Colon (tissue), 2 donors: ENCODE measurements at regions not wholly inside any gene's neighbourhood (a gene's known extent, or its start where the extent isn't known, plus 50 kb on each side); places are given as distances from the start of the nearest gene placed in this dataset.
"Not testable (repeated sequence)": the region's sequence is repeated elsewhere in the genome, so short reads cannot be mapped to it uniquely, and the experiment has no call there.

ENCODE experiments used
- FAIRE-seq: peaks from 2 replicates; lab custom pipeline; 2012; peaks lifted over from hg19 to GRCh38; lab: Jason Lieb, UNC
- donor health status: control.
- donor health status: control.

- no peak for FAIRE-seq
Observed at GRCh38 chr20:55067158-55067825, 591.9 kb downstream of the DOK5 start.

DNA sequence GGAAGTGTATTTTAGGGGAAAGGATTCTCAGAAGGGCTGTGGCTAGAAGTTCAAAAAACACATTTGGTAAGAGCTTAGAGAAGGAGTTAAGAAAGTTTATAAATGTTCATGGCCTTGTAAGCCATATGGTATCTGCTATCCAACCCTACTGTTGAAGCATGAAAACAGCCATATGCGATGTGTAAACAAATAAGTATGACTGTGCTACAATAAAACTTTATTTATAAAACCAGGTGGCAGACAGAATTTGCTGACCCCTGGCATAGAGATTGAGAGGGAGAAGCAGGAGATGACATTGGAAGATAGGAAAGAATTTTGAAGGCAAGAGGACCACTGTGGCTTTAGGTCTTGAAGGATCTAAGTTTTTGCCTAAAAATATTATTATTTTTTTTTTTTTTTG is 583.5 kb downstream of the DOK5 start:
- FAIRE-seq, result no peak

GRCh38 chr20:55057779-55058415 is 582.5 kb downstream of the DOK5 start:
- FAIRE-seq, result no peak

DNA sequence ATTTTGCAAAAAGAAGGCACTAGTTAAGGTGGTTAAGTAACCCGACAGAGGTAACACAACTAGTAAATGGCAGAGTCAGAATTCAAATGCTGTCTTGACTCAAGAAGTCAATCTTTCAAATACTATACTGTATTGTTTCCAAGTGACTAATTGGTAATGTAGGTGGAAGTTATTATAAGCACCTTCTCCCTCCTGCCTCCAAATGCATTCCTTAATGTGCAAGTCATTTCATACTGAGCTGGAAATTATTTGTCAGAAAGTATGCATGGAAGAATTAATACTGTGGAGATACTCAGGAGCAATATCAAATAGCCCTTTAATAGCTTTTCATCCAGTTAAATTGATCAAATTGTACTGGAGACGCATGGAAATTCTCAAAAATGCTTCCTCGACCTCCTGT is 579.1 kb downstream of the DOK5 start:
- no peak for FAIRE-seq

DNA sequence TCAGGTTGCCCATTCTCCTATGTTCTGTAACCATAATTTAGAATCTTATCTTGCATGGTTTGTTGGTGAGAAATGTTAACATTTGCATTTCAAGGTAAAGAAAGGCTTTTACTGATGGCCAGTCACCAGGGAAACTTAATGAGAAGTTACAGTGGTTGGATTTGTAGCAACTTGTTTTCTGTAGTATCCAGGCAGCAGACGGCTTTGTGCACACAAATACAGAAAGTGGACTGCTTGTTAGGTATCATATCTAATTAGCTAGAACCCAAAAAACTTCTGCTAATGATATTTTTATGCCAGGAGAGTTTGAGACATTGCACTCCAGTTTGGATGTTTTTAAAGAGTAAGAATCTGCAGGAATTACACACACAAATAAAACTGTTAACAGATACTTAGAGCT is 578.0 kb downstream of the DOK5 start:
- FAIRE-seq, result no peak

DNA sequence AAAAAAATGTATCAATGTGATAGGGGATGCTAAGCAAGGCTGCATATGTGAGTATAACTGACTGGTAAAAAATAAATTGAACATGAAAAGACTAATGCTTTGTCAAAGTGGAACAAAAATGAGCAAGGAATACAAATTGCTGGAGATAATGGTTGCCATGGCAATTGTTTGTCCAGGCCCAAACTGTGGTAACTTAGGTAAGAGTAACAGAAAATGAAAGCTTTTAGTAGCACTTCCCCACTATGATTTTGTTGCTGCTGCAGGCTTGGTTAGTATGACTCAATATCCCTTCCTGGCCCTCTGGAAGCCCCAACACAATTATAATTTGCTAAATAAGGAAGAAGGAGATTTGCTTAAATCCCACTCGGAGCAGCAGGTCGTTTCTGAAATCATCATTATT is 577.1 kb downstream of the DOK5 start:
- FAIRE-seq, result no peak

GRCh38 chr20:55038684-55039083 is 563.3 kb downstream of the DOK5 start:
- no peak for FAIRE-seq

DNA sequence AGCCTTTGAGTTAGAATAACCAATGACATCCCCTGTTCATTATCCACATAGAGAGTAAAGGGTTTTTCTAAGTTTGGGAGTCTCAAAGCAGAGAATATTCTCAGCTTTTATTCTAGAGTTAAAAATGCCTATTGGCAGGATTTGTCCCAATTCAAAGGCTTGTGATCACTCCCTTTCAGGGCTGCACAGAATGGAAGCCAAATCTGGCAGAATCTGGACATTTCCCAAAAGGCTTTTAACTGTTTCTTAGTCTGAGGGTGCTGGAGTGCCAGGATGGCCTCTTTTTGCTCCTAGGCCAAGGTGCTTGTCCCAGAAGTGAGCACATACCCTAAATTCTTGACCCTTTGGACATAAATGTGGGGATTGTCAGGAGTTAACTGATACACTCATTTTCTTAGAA is 556.6 kb downstream of the DOK5 start:
- FAIRE-seq, result no peak

DNA sequence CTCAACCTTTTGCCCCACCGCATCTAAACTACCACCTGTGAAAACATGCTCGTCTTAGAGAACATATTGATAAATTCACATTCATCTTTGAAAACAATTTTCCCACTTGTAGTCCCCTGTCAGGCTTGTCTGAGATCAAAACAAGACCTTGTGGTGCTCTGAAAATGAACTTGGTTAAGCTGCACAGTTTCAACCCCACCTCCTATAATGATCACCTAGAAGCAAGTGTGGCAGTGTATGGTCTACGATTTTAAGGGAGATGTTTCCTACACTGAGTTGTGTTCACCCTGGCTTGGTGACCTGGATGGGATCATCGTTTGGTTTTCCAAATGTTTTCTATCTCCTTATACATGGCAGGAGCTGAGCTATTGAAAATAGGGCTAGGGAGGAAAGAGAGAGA is 539.4 kb downstream of the DOK5 start:
- no peak for FAIRE-seq

GRCh38 chr20:55010761-55011160 is 535.4 kb downstream of the DOK5 start:
- no peak for FAIRE-seq

DNA sequence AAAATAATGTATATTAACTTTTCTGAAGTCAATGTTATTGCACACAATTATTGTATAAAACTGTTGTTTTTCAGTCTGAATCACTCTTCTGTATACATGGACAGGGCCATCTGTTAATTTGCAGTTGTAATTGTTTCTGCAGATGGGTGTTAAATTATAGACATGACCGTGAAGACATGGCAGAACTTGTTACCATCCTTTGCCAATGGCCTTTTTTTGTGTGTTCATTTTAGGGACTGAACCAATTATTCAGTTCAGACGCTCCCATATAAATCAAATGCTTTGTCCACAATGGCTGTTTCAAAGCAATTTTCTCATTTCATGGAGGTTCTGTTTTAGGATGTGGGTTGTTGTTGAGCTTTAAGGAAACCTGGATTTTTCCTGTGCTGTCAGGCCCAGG is 533.7 kb downstream of the DOK5 start:
- FAIRE-seq, result no peak

- FAIRE-seq, result no peak
Observed at GRCh38 chr20:55004044-55004443, 528.7 kb downstream of the DOK5 start.

DNA sequence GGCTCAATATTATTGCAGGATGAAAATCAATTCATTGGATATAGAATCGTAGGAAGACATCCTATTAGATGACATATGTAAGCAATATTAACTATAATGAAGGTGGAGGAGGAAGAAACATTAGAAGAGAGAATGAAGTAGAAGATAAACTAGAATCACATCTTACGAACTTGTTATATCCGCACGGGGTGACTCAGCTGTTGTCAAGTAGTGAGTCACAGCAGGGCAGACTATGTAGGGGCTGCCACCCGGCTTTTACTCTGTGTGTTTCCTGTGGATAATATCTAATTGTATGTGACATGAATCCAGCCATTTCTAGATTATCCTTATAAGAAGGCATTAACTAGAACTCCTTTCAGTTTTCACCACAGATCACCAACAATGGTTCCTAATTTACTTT is 520.2 kb downstream of the DOK5 start:
- no peak for FAIRE-seq

DNA sequence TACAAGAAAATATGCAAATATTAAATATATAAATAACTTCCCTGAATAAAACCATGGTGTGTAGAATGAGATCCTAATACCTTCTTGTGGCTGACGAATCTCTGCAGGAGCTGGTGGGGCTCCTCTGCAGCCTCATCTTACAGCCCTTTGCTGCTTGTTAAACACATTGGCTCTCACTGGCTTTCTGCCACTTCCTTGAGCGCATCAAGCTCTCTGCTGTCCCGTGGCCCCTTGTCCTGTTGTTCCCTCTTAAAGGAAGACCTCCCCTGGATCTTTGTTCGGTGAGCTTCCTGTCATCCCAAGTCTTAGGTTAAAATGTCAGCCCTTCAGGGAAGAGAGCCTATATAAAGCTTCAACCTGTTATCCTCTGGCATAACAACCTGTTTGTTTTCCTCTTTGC is 519.6 kb downstream of the DOK5 start:
- no peak for FAIRE-seq

- FAIRE-seq, result no peak
Observed at GRCh38 chr20:54985091-54985490, 509.7 kb downstream of the DOK5 start.

GRCh38 chr20:54984104-54984448 is 508.7 kb downstream of the DOK5 start:
- no peak for FAIRE-seq

DNA sequence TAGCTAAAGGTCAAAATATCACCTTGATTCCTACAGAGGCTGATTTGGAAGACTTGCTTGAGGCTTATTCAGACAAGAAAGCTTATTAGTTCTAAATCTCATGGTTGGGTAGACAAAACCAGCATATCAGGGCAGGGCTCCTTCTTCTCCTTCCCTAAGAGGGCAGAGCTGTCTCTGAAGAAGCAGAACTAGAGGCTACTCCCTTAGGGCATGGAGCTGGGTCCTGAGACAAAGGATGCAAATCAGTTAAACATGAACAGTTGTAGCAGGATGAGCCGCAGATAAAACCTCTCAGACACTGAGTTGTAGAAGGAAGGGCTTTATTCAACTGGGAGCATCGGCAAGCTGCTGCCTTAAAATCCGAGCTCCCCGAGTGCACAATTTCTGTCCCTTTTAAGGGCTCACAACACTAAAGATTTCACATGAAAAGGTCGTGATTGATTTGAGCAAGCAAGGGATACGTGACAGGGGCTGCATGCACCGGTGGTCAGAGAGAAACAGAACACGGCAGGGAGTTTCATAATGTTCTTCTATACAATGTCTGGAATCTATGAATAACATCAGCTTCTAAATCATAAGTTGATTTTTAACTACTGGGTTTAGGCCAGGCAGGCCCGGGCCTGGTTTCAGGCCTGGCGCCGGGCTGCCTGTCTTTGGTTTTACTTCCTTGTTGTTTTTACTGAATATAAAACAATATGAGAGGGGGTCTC is 508.2 kb downstream of the DOK5 start:
- FAIRE-seq, result not testable (repeated sequence)

- FAIRE-seq, result no peak
Observed at GRCh38 chr20:54981175-54981574, 505.8 kb downstream of the DOK5 start.

GRCh38 chr20:54980103-54980960 is 504.9 kb downstream of the DOK5 start:
- no peak for FAIRE-seq

DNA sequence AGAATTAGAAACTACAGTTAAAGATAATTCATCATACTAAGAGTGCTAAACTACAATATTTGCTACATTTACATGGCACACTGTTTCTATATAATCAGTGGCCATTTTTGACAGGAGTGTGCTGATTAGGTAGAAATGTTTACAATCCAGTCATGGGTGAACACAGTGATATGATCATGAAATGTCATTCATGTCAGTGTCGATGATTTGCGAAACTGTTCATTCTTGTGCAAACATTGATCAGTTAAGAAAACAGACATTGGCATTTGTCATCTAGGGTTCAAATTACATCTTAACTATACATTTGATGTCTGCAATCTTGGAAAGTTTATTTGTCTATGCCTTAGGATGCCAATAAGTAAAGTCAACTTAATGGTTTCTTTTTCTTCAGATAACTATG is 474.9 kb downstream of the DOK5 start:
- no peak for FAIRE-seq

- no peak for FAIRE-seq
Observed at GRCh38 chr20:54941666-54942065, 466.3 kb downstream of the DOK5 start.

GRCh38 chr20:54940522-54940921 is 465.1 kb downstream of the DOK5 start:
- no peak for FAIRE-seq

DNA sequence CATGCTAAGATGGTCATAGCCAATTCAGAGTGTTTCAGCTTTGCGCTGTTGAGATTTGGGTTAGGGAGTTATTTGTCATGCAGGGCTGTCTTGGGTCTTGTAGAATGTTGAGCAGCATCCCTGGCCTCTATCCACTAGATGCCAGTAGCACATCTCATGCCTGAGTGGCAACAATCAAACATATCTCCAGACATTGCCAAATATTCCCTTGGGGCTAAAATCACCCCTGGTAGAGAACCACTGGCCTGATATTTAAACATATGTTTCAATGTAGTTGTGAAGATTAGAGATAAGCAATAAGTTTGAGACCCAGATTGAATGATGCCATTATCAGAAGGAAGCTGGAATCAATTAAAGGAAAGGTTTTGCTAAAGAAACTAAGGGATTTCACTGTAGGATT is 463.3 kb downstream of the DOK5 start:
- FAIRE-seq, result no peak
